Fibroblast of pulmonary artery (primary cell): ENCODE measurements at regions not wholly inside any gene's neighbourhood (a gene's known extent, or its start where the extent isn't known, plus 50 kb on each side); places are given as distances from the start of the nearest gene placed in this dataset.

Experiments
- DNase-seq: peaks from one replicate; pipeline ENCODE4 v3.0.0-alpha.2; 2010; ENCODE audit warnings: low read depth
- H3K4me3 ChIP-seq: replicated peaks from 2 replicates; pipeline ENCODE4 v1.5.1; 2011; ENCODE audit warnings: low read depth, mild to moderate bottlenecking, control low read depth, low read length, moderate library complexity
- CTCF ChIP-seq: IDR thresholded peaks from 2 replicates; pipeline ENCODE4 v1.5.1; 2011; ENCODE audit warnings: mild to moderate bottlenecking, control low read depth, low read length, inconsistent platforms; ENCODE audit errors: missing control alignments

GRCh38 chr9:23979491-23979890 is 153.5 kb upstream of the ELAVL2 start:
- no peak for TF ChIP-seq CTCF
- no peak overlapping the region for H3K4me3 ChIP-seq
- DNase-seq: no peak

GRCh38 chr9:23962101-23962500 is 136.1 kb upstream of the ELAVL2 start:
- no peak for TF ChIP-seq CTCF
- DNase-seq: no peak

GRCh38 chr9:23945897-23946296 is 119.9 kb upstream of the ELAVL2 start:
- H3K4me3 ChIP-seq: no peak overlapping the region
- no peak for DNase-seq
- no peak for TF ChIP-seq CTCF

More at GRCh38 chr9:23962101-23962500, 136.1 kb upstream of the ELAVL2 start:
- H3K4me3 ChIP-seq: no peak overlapping the region

- no peak for DNase-seq
- no peak overlapping the region for H3K4me3 ChIP-seq
- TF ChIP-seq CTCF: no peak
Measured at GRCh38 chr9:23941051-23941450, 115.0 kb upstream of the ELAVL2 start.

DNA sequence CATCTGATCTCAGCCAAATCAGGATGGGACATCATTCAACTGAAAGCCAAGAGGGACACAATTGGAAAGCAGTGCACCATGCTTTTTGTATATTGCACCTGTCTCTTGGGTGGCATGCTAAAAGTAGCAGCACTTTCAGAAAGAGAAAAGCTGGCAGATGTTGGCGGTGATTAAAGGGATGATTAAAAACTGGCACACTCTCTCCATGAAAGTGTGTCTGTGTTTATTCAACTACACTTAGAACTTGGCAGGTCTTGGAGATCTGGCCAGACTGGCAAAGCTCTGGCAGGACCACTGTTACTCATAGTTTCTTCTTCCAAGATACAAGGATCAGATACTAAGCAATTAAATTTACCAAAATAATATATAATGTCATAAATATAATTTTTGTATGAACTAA is 112.9 kb upstream of the ELAVL2 start:
- no peak for DNase-seq
- no peak for TF ChIP-seq CTCF
- no peak overlapping the region for H3K4me3 ChIP-seq

GRCh38 chr9:23934291-23934906 is 108.4 kb upstream of the ELAVL2 start:
- no peak for TF ChIP-seq CTCF
- DNase-seq: no peak
- H3K4me3 ChIP-seq: no peak overlapping the region

DNA sequence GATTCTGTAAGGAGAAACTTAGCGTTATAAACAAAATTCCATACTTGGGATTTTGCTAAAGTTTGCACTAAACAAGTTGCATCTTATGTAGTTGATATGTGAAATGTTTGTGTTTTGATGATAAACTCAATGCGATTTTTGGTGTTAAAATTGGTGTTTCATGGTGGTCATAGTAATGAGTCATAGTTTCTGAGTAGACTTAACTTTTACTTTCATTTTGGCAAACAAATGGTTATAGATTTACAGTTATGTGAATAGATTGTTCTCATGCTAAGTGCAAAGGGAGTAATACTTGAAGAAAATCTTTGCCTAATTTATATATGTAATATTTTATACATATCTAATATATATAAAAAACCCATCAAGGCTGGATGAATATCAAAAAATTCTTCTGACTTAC is 107.3 kb upstream of the ELAVL2 start:
- no peak overlapping the region for H3K4me3 ChIP-seq
- no peak for TF ChIP-seq CTCF
- DNase-seq: no peak
